NOMO-1 treated with dmso at 0.1 percent for 144 hours (cell line): ENCODE measurements at regions not wholly inside any gene's neighbourhood (a gene's known extent, or its start where the extent isn't known, plus 50 kb on each side); places are given as distances from the start of the nearest gene placed in this dataset.

Experiments
- DNase-seq: peaks from one replicate; lab custom pipeline; 2025; ENCODE audit not compliant: unreplicated experiment; lab: John Stamatoyannopoulos, UW

DNA sequence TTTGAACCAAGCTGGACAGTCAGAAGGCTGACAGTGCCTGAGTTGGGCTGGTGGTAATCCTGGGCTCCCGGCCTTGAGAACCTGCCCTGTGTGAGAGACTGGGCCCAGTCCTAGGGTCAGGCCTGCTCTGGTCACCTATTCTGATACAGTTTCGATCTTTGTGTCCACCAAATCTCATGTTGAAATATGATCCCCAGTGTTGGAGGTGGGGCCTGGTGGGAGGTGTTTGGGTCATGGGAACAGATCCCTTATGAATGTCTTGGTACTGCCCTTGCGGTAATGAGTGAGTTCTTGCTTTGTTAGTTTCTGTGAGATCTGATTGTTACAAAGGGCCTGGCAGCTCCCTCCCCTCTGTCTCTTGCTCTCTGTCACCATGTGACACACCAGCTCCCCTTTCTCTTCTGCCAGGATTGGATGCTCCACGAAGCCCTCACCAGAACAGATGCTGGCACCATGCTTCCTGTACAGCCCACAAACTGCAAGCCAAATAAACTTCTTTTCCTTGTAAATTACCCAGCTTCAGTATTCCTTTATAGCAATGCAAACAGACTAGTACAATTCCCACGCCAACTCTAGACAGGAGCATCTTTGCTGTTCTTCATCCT, 111.8 kb upstream of the ZNF438 start:
- no peak for DNase-seq

DNA sequence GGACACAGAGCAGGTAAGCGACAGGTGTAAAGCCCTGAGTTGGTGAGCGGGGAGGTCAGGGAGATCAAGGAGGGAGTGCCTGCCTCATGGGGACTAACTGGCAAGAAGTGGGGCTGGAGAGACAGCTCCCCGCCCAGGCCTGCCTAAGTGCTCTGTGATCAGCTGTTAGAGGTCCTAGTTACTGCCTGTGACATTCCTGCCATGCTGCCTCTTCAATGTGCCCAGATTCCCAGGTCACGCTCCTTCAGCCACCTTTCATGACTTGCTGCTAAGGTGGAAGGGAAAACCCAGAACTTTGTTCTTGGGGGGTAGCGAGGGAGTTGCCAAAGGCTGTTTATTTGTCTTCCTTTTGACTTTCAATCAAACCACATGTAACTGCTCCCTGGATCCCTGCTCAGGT, 114.3 kb upstream of the ZNF438 start:
- DNase-seq = no peak

DNA sequence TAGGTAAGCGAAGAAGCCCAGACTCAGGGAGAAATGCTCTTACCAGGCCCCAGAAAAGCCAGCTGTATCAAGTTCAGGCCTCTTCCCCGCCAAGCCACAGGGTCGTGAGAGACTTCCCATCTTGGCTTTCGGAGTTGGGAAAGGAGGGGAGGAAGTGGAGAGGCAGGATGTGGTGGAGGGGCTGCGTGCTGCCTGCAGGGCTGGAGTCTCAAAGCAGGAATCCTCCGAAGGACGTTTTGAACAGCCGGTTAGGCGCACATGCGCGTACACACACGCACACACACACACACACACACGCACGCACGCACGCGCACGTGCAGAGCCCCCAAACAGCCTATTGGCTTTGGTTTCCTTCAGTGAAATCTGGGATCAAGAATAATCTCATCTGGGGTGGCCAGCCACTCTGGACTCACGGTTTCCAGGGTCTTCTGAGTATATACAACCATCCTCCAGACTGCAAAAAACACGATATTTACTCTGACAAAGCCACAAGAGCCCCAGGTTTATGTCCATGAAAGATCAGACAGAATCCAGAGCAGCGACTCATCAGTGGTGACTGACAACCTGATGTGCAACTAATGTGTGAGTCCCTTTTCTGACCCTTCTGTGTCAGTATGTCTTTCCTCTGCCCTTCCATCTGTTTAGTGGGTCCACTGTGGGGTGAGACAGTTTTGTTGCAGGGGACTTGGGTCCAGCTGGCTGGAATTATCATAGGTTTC, 115.0 kb upstream of the ZNF438 start:
- no peak for DNase-seq

DNA sequence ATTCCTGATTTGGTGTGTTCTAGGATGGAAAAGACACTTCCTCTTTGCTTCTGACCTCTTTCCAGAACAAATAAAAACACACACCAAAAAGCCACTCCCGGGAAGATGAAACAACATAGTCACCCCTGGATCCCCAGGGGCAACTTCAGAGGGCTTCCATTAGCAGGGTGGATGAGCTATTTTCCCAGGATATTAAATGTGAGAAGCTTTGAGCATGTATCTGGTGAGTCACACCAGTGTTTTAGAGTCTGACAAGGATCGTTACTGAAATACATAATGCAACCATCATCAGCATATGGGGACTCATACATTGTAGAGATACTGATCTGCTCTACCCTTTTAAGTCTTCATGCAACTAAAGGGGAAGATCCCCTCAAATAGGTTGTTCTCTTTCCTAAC, 115.5 kb upstream of the ZNF438 start:
- DNase-seq = no peak

DNA sequence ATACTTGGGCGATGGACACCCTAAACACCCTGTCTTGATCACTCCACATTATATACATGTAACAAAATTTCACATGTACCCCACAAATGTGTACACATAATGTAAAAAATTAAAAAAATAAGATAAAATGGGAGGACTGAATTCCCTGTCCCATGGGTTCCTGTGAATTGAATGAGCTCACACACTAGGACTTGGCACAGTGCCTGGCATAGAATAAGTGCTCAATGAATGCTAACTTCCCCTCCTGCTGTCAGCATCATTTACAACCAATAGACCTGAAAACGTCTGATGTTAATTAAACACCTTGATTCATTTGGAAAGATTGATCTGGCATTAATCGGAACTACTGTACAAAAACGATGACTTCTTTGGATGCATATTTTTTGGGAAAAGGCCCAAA, 117.3 kb upstream of the ZNF438 start:
- DNase-seq = no peak

DNA sequence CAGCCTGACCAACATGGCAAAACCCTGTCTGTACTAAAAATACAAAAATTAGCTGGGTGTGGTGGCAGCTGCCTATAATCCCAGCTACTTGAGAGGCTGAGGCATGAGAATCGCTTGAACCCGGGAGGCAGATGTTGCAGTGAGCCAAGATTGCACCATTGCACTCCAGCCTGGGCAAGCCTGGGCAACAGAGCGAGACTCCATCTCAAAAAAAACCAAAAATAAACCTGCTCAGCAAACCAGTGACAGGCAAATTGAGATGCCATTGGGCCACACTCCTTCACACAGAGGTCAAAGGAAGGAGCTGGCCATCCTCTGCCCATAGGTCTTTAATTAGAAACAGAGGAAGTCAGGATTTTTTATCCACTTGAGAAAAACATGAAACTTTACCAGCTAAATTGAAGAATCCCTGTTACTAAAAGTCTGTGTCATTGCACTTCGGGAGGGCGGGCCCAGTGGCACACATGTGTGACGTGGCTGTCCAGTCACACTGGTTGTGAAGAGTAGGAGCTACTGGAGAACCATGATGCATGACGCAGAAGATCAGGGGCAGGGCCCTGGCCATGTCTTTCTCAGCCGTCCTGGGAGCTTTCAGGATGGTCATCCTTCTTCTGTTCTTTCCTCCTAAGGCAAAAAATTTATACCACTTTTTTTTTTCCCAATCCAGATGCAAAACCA, 118.3 kb upstream of the ZNF438 start:
- no peak for DNase-seq

GRCh38 chr10:31151301-31151700, 119.6 kb upstream of the ZNF438 start:
- no peak for DNase-seq

- DNase-seq = no peak
Measured at GRCh38 chr10:31152421-31153135, 120.9 kb upstream of the ZNF438 start.

DNA sequence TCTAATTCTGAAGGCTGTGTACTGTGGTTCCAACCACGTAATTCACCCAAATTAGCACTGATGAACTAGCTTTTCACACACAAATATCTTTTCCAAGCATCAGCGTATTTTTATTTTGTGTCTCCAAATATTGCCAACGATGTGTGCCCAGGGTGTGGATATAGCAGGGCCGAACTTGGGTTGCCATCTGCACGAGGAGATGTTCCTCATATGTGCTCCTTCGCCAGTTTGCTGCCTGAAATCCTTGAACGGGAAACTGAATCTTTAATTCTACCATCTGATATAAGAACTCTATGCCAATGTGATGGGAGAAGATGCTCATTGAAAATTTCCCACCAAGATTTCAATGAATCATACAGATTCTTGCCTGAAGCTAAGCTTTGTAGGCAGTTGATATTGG, 121.5 kb upstream of the ZNF438 start:
- DNase-seq = no peak

DNA sequence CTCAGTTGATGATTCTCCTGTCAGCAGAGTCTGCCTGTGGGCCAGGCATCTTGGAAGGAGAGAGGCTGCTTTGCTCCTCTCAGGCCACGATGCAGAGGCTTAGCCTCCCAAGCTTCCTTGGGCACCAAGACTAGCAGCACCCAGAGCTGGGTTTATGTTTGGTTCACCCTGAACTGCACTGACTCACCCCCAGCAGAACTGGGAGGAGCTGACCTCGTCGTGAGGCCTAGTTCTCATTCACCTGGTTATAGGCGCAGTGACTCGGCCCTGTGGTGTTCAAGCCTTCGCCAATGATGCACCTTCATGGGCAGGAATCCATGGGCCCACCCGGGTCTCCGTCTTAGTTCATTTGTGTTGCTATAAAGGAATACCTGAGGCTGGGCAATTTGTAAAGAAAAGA, 122.0 kb upstream of the ZNF438 start:
- DNase-seq = no peak

DNA sequence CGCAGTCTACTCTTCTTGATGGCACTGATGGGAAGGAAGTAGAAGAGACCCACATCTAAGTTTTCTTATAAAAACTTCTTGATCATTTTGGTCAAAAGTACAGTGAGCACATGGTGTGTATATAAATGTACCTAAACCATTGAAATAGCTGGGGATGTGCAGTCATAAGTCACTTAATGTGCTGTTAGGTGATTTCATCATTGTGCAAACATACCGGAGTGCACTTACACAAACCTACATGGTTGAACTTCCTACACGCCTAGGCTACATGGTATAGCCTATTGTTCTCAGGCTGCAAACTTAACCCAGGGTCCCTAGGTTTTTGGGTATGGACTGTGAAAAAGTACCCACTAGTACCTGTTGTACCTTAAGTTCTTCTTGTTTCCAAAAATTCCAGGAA, 123.3 kb upstream of the ZNF438 start:
- no peak for DNase-seq

GRCh38 chr10:31157123-31158010, 125.7 kb upstream of the ZNF438 start:
- DNase-seq = no peak

GRCh38 chr10:31158011-31158658, 126.5 kb upstream of the ZNF438 start:
- DNase-seq = no peak

- no peak for DNase-seq
Measured at GRCh38 chr10:31166606-31167005, 134.9 kb upstream of the ZNF438 start.

DNA sequence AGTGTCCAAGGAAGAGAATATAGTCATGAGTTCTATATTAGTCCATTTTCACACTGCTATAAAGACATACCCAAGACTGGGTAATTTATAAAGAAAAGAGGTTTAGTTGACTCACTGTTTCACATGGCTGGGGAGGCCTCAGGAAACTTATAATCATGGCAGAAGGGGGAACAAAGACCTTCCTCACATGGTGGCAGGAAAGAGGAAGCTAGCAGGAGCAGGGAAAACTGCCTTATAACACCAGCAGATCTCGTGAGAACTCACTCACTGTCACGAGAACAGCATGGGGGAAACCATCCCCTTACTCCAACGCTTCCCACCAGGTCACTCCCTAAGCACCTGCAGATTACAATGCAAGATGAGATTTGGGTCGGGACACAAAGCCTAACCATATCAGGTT, 139.0 kb upstream of the ZNF438 start:
- DNase-seq = no peak

DNA sequence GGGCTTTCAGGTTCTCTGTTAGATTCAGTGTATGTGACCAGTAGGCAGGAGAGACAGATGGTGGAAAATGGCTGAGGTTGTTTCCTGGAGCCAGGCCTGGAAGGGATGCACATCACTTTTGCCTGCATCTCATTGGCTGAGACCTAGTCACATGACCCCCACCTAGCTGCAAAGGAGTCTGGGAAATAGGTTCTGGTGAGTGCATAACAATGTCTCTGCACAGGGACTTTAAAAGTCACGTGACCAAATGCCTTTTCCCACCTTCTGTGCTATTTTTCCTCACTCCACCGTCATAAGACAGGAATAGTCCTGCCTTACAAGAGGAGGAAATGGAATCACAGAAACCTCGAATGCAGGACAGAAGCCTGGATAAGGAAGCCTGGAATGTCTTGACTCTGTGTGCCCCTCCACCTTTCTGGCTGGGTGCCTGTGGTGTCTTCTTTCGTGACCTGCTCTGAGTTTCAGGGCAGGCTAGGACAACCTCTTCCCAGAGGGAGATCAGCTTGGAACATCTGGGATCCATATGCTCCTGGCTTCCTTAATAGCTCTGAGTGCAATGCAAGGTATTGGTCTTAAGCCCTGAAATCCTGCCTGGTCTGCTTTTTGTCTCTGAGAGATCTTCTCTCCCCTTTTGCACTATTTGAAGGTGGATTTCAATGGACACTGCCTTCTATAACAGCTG, 139.9 kb upstream of the ZNF438 start:
- no peak for DNase-seq

DNA sequence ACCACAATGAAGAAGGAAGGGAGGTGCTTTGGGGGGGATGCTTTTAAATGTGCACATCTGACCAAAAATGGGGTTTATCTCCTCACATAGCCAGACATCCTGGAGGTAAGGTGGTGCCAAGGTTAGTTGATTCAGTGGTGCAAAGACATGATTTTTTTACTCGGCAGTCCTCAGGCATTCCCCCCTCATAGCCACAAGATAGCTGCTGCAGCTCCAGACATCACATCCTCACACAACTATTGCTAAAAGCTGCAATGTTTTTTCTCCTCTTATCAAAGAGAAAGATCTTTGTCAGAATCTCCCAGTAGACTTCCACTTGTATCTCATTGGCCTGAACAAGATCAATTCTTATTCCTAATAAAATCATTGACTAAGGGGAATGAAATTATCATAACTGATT, 141.3 kb upstream of the ZNF438 start:
- DNase-seq = no peak

DNA sequence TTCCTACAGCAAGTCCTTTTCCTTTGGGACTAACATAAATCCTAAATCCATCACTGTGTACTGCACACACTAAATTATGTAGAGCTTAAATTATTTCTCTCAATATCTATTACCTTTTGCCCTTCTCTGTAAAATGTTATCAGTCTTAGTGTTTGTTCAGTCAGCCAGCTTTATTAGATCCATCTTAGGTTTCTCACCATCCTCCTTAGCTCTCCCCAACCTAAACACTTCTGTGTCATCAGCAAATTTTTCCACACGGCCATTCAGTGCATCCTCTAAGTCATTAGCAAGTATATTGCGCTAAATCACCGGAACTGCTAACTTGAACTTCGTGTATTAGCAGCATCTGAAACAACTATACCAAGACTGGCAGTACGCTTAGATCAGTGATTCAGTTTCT, 142.1 kb upstream of the ZNF438 start:
- DNase-seq = no peak

- no peak for DNase-seq
Measured at GRCh38 chr10:31179091-31179680, 139.8 kb upstream of the ZEB1 start.
